ENCODE measurements at regions not wholly inside any gene's neighbourhood (a gene's known extent, or its start where the extent isn't known, plus 50 kb on each side); places are given as distances from the start of the nearest gene placed in this dataset.

DNA sequence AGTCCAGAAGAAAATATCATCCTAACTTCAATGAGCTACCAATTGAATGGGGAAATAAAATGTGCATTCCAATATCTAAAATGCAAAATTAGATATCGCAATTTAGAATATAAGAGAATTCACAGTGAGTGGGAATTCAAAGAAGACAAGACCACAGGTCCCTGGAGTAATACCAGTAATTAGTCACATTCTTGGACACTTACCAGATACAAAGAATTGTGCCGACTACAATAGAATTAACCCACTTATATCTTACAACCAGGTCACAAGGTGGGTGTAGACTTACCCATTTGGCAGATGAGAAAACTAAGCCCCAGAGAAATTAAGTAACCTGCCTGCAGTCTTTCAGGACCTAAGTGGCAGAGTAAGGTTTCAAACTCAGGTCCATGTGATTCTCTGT is 84.3 kb upstream of the C1QTNF7 start:
- no peak for DNase-seq
- no peak for TF ChIP-seq CTCF (IDR thresholded peaks at IDR 0.05; ENCODE audit: borderline replicate concordance)
- Histone ChIP-seq H3K36me3 (no peaks in the 10 kb centered on the region), H3K27me3 (ENCODE audit: low read depth) (peaks cover 10% of the 10 kb centered on the region), H3K9me3 (replicated peaks) (no peaks in the 10 kb centered on the region), H3K27ac (replicated peaks) (peak overlapping the region; percentile 11), H3K4me1 (peaks cover 7% of the 10 kb centered on the region), H3K4me3 (no peak overlapping the region)
- intact Hi-C loops (cut with micrococcal nuclease): no loop called here

GRCh38 chr4:15344041-15344440 is 83.8 kb upstream of the C1QTNF7 start:
- Histone ChIP-seq H3K4me1 (peaks cover 7% of the 10 kb centered on the region), H3K36me3 (no peaks in the 10 kb centered on the region), H3K27me3 (ENCODE audit: low read depth) (peaks cover 10% of the 10 kb centered on the region), H3K9me3 (replicated peaks) (no peaks in the 10 kb centered on the region), H3K4me3 (no peak overlapping the region), H3K27ac (replicated peaks) (peak overlapping the region; percentile 11)
- no peak for DNase-seq
- intact Hi-C loops (cut with micrococcal nuclease): no loop called here
- TF ChIP-seq CTCF (IDR thresholded peaks at IDR 0.05; ENCODE audit: borderline replicate concordance): no peak

- intact Hi-C loops (cut with micrococcal nuclease): no loop called here
- H3K4me1 ChIP-seq: peaks cover 7% of the 10 kb centered on the region
- DNase-seq: no peak
- H3K9me3 ChIP-seq (replicated peaks): no peaks in the 10 kb centered on the region
- no peak for TF ChIP-seq CTCF (IDR thresholded peaks at IDR 0.05; ENCODE audit: borderline replicate concordance)
- no peaks in the 10 kb centered on the region for H3K36me3 ChIP-seq
- H3K27me3 ChIP-seq (ENCODE audit: low read depth): peaks cover 10% of the 10 kb centered on the region
- H3K4me3 ChIP-seq: no peak overlapping the region
- no peak overlapping the region for H3K27ac ChIP-seq (replicated peaks)
Measured at GRCh38 chr4:15345134-15345533, 82.7 kb upstream of the C1QTNF7 start.

GRCh38 chr4:15348236-15348635 is 79.6 kb upstream of the C1QTNF7 start:
- no peaks in the 10 kb centered on the region for H3K27me3 ChIP-seq (ENCODE audit: low read depth)
- H3K4me3 ChIP-seq: no peak overlapping the region
- no peak for TF ChIP-seq CTCF (IDR thresholded peaks at IDR 0.05; ENCODE audit: borderline replicate concordance)
- intact Hi-C loops (cut with micrococcal nuclease): no loop called here
- H3K9me3 ChIP-seq (replicated peaks): no peaks in the 10 kb centered on the region
- H3K4me1 ChIP-seq: no peaks in the 10 kb centered on the region
- H3K36me3 ChIP-seq: no peaks in the 10 kb centered on the region
- no peak for DNase-seq
- no peak overlapping the region for H3K27ac ChIP-seq (replicated peaks)

DNA sequence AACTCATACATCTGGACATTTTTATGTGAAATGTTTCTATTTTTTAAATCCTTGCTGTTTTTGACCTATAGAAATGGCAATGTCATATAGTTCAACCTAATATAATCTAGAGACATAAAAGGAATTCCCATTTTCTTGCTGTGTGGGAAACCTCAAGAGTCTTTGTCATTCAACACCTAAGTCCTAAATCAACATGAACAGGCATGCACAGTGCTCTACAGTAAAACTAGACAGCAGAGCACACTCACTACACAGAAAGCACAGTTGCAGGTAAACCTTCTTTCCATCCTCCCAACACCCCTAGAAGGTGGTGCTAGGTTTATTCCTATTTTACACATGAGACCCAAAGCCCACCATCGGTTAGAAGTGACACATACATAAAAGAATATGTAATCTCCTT is 79.1 kb upstream of the C1QTNF7 start:
- intact Hi-C loops (cut with micrococcal nuclease): no loop called here
- H3K4me1 ChIP-seq: no peaks in the 10 kb centered on the region
- H3K27ac ChIP-seq (replicated peaks): no peak overlapping the region
- DNase-seq: no peak
- no peak for TF ChIP-seq CTCF (IDR thresholded peaks at IDR 0.05; ENCODE audit: borderline replicate concordance)
- H3K36me3 ChIP-seq: no peaks in the 10 kb centered on the region
- H3K27me3 ChIP-seq (ENCODE audit: low read depth): no peaks in the 10 kb centered on the region
- H3K4me3 ChIP-seq: no peak overlapping the region
- H3K9me3 ChIP-seq (replicated peaks): no peaks in the 10 kb centered on the region

DNA sequence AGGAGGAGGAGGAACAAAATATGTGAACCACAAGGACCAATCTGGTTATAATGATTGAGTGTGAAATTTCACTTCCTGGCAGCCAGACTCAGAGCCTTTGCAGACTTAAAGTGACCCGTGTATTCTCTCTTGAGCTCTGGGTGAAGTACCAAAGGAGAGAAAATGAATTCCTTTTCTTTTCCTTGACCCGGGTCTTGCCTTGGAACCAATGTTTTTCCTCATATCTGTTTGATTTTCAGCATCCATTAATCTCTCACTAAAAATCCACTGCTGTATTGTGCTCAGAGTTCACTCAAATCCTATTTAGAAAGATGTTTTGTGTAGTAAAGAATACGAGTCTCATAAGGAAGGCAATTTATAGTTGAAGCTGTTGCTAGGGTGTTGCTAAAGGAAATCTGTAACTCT is 78.3 kb upstream of the C1QTNF7 start:
- Histone ChIP-seq H3K27me3 (ENCODE audit: low read depth) (no peaks in the 10 kb centered on the region), H3K4me3 (no peak overlapping the region), H3K27ac (replicated peaks) (peak overlapping the region; percentile 25), H3K36me3 (no peaks in the 10 kb centered on the region), H3K9me3 (replicated peaks) (no peaks in the 10 kb centered on the region), H3K4me1 (no peaks in the 10 kb centered on the region)
- DNase-seq: no peak
- intact Hi-C loops (cut with micrococcal nuclease): no loop called here
- TF ChIP-seq CTCF (IDR thresholded peaks at IDR 0.05; ENCODE audit: borderline replicate concordance): no peak

Measured in left ventricle myocardium inferior (tissue), 1 donor.